AG08396 (cell line): ENCODE measurements at regions not wholly inside any gene's neighbourhood (a gene's known extent, or its start where the extent isn't known, plus 50 kb on each side); places are given as distances from the start of the nearest gene placed in this dataset.

ENCODE experiments used
- DNase-seq: peaks from one replicate; pipeline ENCODE4 v3.0.0; 2012; ENCODE audit warnings: low spot score, mixed read lengths

GRCh38 chr14:27945512-27945911 lies 821.1 kb upstream of the FOXG1 start:
- DNase-seq = no peak

GRCh38 chr14:27958757-27959156 lies 807.8 kb upstream of the FOXG1 start:
- no peak for DNase-seq

- DNase-seq = no peak
Observed at GRCh38 chr14:27995691-27996090, 770.9 kb upstream of the FOXG1 start.

GRCh38 chr14:28001002-28001401 lies 765.6 kb upstream of the FOXG1 start:
- no peak for DNase-seq

GRCh38 chr14:28012629-28013415 lies 753.8 kb upstream of the FOXG1 start:
- DNase-seq = no peak

- no peak for DNase-seq
Observed at GRCh38 chr14:28020112-28020511, 746.5 kb upstream of the FOXG1 start.

GRCh38 chr14:28023853-28024252 lies 742.7 kb upstream of the FOXG1 start:
- DNase-seq = no peak

- no peak for DNase-seq
Observed at GRCh38 chr14:28052251-28052650, 714.3 kb upstream of the FOXG1 start.

- no peak for DNase-seq
Observed at GRCh38 chr14:28055008-28055407, 711.6 kb upstream of the FOXG1 start.

- DNase-seq = no peak
Observed at GRCh38 chr14:28057359-28058296, 709.0 kb upstream of the FOXG1 start.

GRCh38 chr14:28059254-28059653 lies 707.3 kb upstream of the FOXG1 start:
- DNase-seq = no peak

- no peak for DNase-seq
Observed at GRCh38 chr14:28061006-28061405, 705.6 kb upstream of the FOXG1 start.

- no peak for DNase-seq
Observed at GRCh38 chr14:28077021-28077420, 689.6 kb upstream of the FOXG1 start.

GRCh38 chr14:28083389-28083788 lies 683.2 kb upstream of the FOXG1 start:
- no peak for DNase-seq

- no peak for DNase-seq
Observed at GRCh38 chr14:28088125-28088524, 678.5 kb upstream of the FOXG1 start.

GRCh38 chr14:28097585-28097984 lies 669.0 kb upstream of the FOXG1 start:
- DNase-seq = no peak

- no peak for DNase-seq
Observed at GRCh38 chr14:28098856-28099255, 667.7 kb upstream of the FOXG1 start.

GRCh38 chr14:28102001-28102400 lies 664.6 kb upstream of the FOXG1 start:
- no peak for DNase-seq

- DNase-seq = no peak
Observed at GRCh38 chr14:28102814-28103213, 663.8 kb upstream of the FOXG1 start.

- DNase-seq = no peak
Observed at GRCh38 chr14:28113311-28113710, 653.3 kb upstream of the FOXG1 start.

GRCh38 chr14:28116716-28117115 lies 649.9 kb upstream of the FOXG1 start:
- DNase-seq = no peak

- DNase-seq = no peak
Observed at GRCh38 chr14:28119849-28120248, 646.7 kb upstream of the FOXG1 start.

- DNase-seq = no peak
Observed at GRCh38 chr14:28120391-28120790, 646.2 kb upstream of the FOXG1 start.
